Upper lobe of left lung (tissue), 4 donors: ENCODE measurements at regions not wholly inside any gene's neighbourhood (a gene's known extent, or its start where the extent isn't known, plus 50 kb on each side); places are given as distances from the start of the nearest gene placed in this dataset.

ENCODE experiments used
- CTCF ChIP-seq, 6 experiments: fragments of 450-650 bp in 4 of 6; fragments of 200-600 bp in 2 of 6; sonication (generic) in 2 of 6; IDR thresholded peaks; one replicate each; pipeline ENCODE4 v1.5.1; 2016 to 2019; ENCODE audit warnings: antibody characterized with exemption in 6 of 6
- POLR2A ChIP-seq, 4 donors: fragments of 450-650 bp; IDR thresholded peaks; one replicate each; pipeline ENCODE4 v1.5.1; 2016 to 2017; ENCODE audit warnings: antibody characterized with exemption in 4 of 4, mild to moderate bottlenecking in 2 of 4
- POLR2AphosphoS5 ChIP-seq, 2 donors: sonication (generic); formaldehyde crosslinking; IDR thresholded peaks; one replicate each; pipeline ENCODE4 v1.5.1; 2017; ENCODE audit warnings: antibody characterized with exemption in 2 of 2

- TF ChIP-seq CTCF (IDR thresholded peaks at IDR 0.05) (no peak), POLR2AphosphoS5 (IDR thresholded peaks at IDR 0.05) (no peak), POLR2A (IDR thresholded peaks at IDR 0.05) (no peak)
Observed at GRCh38 chr18:34492652-34493051, 217.4 kb upstream of the DTNA start.
